Ectodermal cell (in vitro differentiated cells): ENCODE measurements at regions not wholly inside any gene's neighbourhood (a gene's known extent, or its start where the extent isn't known, plus 50 kb on each side); places are given as distances from the start of the nearest gene placed in this dataset.
"Not testable (repeated sequence)": the region's sequence is repeated elsewhere in the genome, so short reads cannot be mapped to it uniquely, and the experiment has no call there.

Experiments
- H3K27ac ChIP-seq: 2 replicates; pipeline ENCODE4 v1.7.0; 2013; ENCODE audit warnings: mild to moderate bottlenecking, low read depth, low read length; ENCODE audit not compliant: insufficient read depth, poor library complexity, severe bottlenecking
- H3K27me3 ChIP-seq: 2 replicates; pipeline ENCODE4 v1.7.0; 2013; ENCODE audit warnings: mild to moderate bottlenecking, low read length; ENCODE audit not compliant: insufficient read depth, control insufficient read depth, poor library complexity, severe bottlenecking
- H3K36me3 ChIP-seq: one replicate; pipeline ENCODE4 v1.7.0; 2013; ENCODE audit warnings: low read length; ENCODE audit not compliant: control insufficient read depth, insufficient read depth
- H3K4me1 ChIP-seq: one replicate; pipeline ENCODE4 v1.7.0; 2013; ENCODE audit warnings: low read length; ENCODE audit not compliant: control insufficient read depth, insufficient read depth
- H3K4me3 ChIP-seq: 2 replicates; pipeline ENCODE4 v1.7.0; 2013; ENCODE audit warnings: low read depth, low read length, control low read depth; ENCODE audit not compliant: insufficient read depth
- H3K9me3 ChIP-seq: 2 replicates; pipeline ENCODE4 v1.7.0; 2013; ENCODE audit warnings: mild to moderate bottlenecking, low read length, moderate library complexity; ENCODE audit not compliant: control insufficient read depth
- WGBS, 2 experiments: methylation state at CpG; one replicate each; pipeline ENCODE4 v1.1.7; 2013; ENCODE audit warnings: missing lambda C conversion rate in 2 of 2; 5-methylcytosine and 5-hydroxymethylcytosine counted together

DNA sequence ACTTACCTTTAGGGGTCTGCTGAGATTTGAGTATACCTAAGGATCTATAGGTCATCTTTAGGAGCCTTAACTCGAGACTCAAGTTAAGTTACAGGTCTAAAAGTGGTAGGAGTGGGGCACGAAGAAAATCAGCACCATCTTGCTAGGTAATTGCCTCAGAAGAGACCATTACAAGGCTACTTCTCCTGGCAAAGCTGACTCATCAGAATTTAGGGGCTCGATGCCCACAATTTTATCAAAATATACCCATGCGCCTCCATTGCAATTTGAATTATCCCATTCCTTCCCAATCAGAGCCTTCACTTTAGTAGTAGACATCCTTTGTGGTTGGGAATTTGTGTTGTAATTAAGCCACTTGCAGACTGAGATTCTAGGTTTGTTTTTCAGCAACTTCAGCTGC lies 1994.3 kb downstream of the MRPL39 start:
- 79 to 82% methylated on average over 4 of the region's 4 CpGs for WGBS, 2 experiments
- H3K27me3 ChIP-seq = no peaks in the 10 kb centered on the region
- no peaks in the 10 kb centered on the region for H3K36me3 ChIP-seq
- H3K27ac ChIP-seq = no peak overlapping the region
- H3K9me3 ChIP-seq = no peaks in the 10 kb centered on the region
- no peaks in the 10 kb centered on the region for H3K4me1 ChIP-seq
- H3K4me3 ChIP-seq = no peak overlapping the region

DNA sequence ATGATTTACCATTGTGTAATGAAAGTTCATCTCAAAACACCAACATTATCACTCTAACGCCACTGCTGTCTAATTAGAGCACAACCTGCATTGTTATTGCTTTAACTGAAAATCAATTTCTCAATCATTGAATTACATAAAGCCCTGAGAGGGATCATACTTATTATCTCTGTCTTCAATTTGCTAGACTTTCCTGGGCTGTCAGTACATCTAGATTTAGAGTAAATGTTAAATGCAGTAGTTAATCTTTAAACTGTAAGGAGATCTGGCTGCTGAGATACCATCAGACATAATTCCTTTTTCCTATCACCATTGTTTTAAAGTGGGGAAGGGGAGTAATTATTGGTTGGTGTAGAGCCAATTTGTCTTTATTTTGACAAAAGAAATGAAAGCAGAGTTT lies 1995.1 kb downstream of the MRPL39 start:
- H3K36me3 ChIP-seq = no peaks in the 10 kb centered on the region
- H3K27me3 ChIP-seq = no peaks in the 10 kb centered on the region
- H3K4me1 ChIP-seq = no peaks in the 10 kb centered on the region
- no peaks in the 10 kb centered on the region for H3K9me3 ChIP-seq
- 77 to 87% methylated on average over 1 of the region's 1 CpG for WGBS, 2 experiments
- no peak overlapping the region for H3K27ac ChIP-seq
- no peak overlapping the region for H3K4me3 ChIP-seq

DNA sequence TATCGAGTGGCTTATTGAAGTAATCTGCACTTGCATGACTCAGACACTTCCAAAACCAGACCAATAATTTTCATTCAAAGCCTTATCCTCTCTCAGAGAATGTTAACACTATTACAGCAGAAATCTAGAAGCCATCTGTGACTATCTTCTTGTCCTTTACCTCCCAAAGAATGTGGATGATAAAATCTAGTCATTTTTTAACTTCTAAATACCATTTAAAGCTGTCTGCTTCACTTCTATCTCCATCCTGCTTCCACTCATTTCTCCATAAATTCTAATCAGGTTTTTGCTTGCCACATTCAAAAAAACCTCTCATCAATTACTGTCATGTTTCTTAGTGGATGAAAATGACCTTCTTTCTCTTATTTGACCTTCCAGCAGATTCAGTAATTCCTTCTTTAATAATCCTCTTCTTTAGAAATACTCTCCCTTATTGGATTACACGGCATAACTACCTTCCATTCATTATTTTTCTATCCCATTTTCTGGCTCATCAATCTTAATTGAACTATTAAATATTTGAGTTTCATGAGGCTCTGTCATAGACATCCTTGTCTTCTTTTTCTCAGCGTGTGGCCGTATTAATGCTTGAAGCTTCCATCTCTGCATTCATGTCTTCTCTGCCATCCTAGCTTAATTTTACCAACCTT lies 1999.4 kb downstream of the MRPL39 start:
- H3K9me3 ChIP-seq = no peaks in the 10 kb centered on the region
- WGBS, 2 experiments = 86 to 90% methylated on average over 4 of the region's 4 CpGs
- no peak overlapping the region for H3K27ac ChIP-seq
- no peak overlapping the region for H3K4me3 ChIP-seq
- H3K36me3 ChIP-seq = no peaks in the 10 kb centered on the region
- no peaks in the 10 kb centered on the region for H3K27me3 ChIP-seq
- no peaks in the 10 kb centered on the region for H3K4me1 ChIP-seq

DNA sequence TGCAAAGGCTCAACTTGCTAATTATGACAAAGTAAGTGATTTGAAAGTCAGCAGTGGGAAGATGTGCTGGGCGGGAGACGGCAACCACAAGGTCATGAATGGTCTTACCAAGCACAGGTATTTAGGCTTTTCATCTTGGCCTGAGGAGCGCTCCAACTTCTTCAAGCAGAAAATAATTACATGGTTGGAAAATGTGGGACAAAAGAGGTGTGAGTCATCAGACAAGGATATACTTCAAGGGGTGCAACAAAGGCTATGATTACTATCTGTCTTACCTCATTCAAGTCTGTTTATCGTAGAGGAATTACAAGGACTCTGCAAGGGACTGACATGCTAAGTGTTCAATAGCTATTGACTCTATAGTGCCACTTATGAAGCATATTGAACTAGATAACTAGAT lies 2005.7 kb downstream of the MRPL39 start:
- Histone ChIP-seq H3K9me3 (no peaks in the 10 kb centered on the region), H3K4me3 (no peak overlapping the region), H3K4me1 (no peaks in the 10 kb centered on the region), H3K36me3 (no peaks in the 10 kb centered on the region), H3K27me3 (no peaks in the 10 kb centered on the region), H3K27ac (no peak overlapping the region)
- 94 to 95% methylated on average over 4 of the region's 4 CpGs for WGBS, 2 experiments

GRCh38 chr21:23593582-23593981 lies 2013.7 kb downstream of the MRPL39 start:
- no peaks in the 10 kb centered on the region for H3K27me3 ChIP-seq
- H3K9me3 ChIP-seq = no peaks in the 10 kb centered on the region
- no peaks in the 10 kb centered on the region for H3K36me3 ChIP-seq
- no peak overlapping the region for H3K4me3 ChIP-seq
- H3K4me1 ChIP-seq = no peaks in the 10 kb centered on the region
- WGBS, 2 experiments = no CpG with 5 or more reads among the region's 1 CpG
- no peak overlapping the region for H3K27ac ChIP-seq

DNA sequence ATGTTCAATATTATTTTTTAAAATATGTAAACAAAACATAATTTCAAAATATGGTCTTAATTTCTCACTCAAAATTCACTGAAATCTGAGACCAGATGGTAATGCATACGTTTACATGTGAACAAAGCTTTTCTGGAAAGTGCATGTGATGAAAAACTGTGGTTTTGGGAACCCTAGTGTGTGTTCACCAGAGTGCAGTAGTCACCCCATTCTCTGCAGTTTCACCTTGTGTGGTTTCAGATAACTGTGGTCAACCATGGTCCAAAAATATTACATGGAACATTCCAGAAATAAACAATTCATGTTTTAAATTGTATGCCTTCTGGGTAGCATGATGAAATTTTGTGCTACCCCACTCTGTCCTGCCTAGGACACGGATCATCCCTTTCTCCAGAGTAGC lies 2021.9 kb downstream of the MRPL39 start:
- WGBS, 2 experiments = 82 to 86% methylated on average over 2 of the region's 2 CpGs
- Histone ChIP-seq H3K4me1 (no peaks in the 10 kb centered on the region), H3K27ac (no peak overlapping the region), H3K4me3 (no peak overlapping the region), H3K9me3 (no peaks in the 10 kb centered on the region), H3K36me3 (no peaks in the 10 kb centered on the region), H3K27me3 (no peaks in the 10 kb centered on the region)

DNA sequence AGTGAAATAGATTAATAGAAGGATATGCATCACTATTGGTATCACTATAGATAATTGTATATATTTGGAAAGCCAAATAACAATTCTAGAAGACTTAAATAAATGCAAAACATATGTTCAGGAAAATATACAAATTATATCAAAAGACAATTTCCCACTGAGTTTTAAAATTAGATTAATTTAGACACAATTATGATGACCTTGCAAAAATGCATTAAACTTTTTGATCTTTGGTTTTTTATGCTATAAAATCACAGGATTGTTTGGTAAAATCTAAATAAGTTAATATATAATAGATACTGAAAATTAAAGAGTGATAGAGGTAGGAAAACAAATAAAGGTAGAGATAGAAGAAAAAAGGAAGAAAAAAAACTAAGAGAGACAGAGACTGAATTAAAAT lies 2027.7 kb downstream of the MRPL39 start:
- no peak overlapping the region for H3K4me3 ChIP-seq
- H3K36me3 ChIP-seq = no peaks in the 10 kb centered on the region
- H3K27me3 ChIP-seq = no peaks in the 10 kb centered on the region
- no peaks in the 10 kb centered on the region for H3K4me1 ChIP-seq
- H3K9me3 ChIP-seq = no peaks in the 10 kb centered on the region
- H3K27ac ChIP-seq = no peak overlapping the region

DNA sequence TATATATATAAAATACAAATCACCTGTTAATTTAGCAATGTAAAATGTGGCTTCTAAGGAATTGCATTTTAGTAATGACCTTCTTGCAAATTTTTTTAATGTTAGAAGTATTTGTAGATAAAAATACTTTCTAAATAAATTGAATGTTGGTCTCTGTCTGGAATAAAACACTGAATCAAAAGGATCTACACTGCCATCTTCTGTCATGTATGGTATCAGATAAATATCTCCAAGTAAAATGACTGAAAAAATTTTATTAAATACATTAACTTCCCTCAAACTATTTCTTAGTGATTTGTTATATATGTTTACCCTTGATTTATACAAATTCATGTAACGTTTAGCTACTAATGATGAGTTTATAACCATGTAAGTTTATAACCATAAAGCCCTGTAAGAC lies 2029.3 kb downstream of the MRPL39 start:
- Histone ChIP-seq H3K27ac (no peak overlapping the region), H3K4me1 (no peaks in the 10 kb centered on the region), H3K36me3 (no peaks in the 10 kb centered on the region), H3K9me3 (no peaks in the 10 kb centered on the region), H3K27me3 (no peaks in the 10 kb centered on the region), H3K4me3 (no peak overlapping the region)
- no CpG with 5 or more reads among the region's 1 CpG for WGBS, 2 experiments

DNA sequence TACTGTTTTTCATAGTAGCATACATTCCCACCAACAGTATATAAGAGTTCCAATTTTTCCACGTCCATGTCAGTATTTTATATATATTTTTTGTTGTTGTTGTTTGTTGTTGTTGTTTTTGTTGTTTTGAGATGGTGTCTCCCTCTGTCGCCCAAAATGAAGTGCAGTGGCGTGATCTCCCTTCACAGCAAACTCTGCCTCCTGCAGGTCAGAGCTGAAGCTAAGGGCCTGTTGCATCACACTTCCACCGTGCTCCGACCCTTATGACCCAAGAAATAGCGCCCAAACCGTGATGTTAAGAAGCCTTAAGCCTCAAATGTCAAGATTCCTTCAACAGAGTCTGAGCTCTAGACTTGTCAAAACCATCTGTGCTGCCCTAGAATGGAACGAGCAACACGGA lies 2032.3 kb downstream of the MRPL39 start:
- no peak overlapping the region for H3K4me3 ChIP-seq
- H3K9me3 ChIP-seq = no peaks in the 10 kb centered on the region
- no peak overlapping the region for H3K27ac ChIP-seq
- H3K36me3 ChIP-seq = no peaks in the 10 kb centered on the region
- H3K27me3 ChIP-seq = no peaks in the 10 kb centered on the region
- no peaks in the 10 kb centered on the region for H3K4me1 ChIP-seq
- 79 to 85% methylated on average over 6 to 8 of the region's 9 CpGs for WGBS, 2 experiments

DNA sequence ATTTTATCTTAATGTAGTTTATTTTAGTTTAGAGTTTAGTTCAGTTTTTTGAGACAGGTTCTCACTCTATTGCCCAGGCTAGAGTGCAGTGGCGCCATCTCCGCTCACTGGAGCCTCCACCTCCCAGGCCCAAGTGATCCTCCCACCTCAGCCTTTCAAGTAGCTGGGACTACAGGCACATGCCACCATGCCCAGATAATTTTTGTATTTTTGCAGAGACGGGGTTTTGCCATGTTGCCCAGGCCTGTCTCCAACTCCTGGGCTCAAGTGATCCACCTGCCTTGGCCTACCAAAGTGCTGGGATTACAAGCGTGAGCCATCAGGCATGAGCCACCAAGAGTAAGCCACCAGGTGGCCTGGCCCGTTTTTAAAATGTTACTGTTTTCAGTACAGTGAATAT lies 2058.4 kb downstream of the MRPL39 start:
- H3K36me3 ChIP-seq, H3K4me3 ChIP-seq, H3K27ac ChIP-seq, H3K4me1 ChIP-seq, H3K27me3 ChIP-seq, H3K9me3 ChIP-seq: not testable (repeated sequence)
- 91 to 95% methylated on average over 4 to 5 of the region's 5 CpGs for WGBS, 2 experiments

DNA sequence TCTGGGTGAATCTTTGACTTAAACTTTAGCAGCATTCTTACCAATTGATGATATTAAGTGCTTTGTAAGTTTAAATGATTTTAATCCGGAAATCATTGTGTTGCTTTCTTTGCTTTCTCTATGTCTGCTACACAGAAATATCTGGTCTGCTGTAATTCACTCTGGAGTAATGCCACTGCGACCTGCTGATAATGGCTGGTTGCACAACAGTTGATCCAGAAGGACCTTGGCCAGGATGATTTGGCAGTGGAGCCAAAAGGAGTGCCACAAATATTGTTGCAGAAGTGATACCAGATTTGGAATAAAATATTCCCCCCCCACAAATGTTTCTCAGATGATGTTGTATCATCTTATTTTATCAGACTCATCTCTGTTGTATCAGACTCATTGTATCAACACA lies 2063.9 kb downstream of the MRPL39 start:
- Histone ChIP-seq H3K27me3 (no peaks in the 10 kb centered on the region), H3K27ac (no peak overlapping the region), H3K4me1 (no peaks in the 10 kb centered on the region), H3K4me3 (no peak overlapping the region), H3K9me3 (no peaks in the 10 kb centered on the region), H3K36me3 (no peaks in the 10 kb centered on the region)
- 88 to 93% methylated on average over 2 of the region's 2 CpGs for WGBS, 2 experiments
